HG03066 (cell line): ENCODE measurements at regions not wholly inside any gene's neighbourhood (a gene's known extent, or its start where the extent isn't known, plus 50 kb on each side); places are given as distances from the start of the nearest gene placed in this dataset.
"Not testable (repeated sequence)": the region's sequence is repeated elsewhere in the genome, so short reads cannot be mapped to it uniquely, and the experiment has no call there.

Experiments
- ATAC-seq: cut with Tn5 transposase; IDR thresholded peaks from one replicate; pipeline ENCODE4 v1.9.1; 2021; ENCODE audit warnings: low read depth; ENCODE audit not compliant: unreplicated experiment

DNA sequence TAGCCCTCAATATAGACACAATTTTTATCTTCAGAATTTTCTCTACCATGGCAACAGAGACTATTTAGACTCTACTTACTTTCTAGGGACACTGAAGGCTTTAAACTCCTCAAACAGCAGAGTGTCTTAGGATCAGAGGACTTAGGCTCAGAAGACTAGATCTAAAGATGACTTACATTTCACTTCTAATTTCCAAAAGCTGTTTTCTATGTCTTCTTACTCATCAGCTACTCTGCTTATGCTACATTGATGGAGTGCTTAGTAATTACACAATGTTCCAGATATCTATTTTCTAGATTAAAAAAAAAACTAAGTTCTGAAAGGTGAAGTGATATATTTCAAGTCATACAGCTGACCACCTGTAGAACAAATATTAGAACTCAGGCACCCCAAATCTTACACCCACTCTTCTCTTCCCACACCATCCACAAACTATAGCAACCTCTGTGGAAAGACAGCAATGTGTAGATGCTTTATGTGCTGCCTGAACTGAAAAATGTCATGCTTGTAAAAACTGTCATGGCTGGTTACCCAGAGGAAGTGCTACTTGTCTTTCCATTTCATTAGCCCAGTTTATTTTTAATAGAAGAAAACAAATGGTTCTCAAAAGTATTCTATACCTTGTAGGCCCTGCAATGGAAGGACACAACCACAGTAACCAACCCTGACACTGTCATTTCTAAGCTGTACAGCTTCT, 831.0 kb upstream of the ACVR2A start:
- no peak for ATAC-seq

DNA sequence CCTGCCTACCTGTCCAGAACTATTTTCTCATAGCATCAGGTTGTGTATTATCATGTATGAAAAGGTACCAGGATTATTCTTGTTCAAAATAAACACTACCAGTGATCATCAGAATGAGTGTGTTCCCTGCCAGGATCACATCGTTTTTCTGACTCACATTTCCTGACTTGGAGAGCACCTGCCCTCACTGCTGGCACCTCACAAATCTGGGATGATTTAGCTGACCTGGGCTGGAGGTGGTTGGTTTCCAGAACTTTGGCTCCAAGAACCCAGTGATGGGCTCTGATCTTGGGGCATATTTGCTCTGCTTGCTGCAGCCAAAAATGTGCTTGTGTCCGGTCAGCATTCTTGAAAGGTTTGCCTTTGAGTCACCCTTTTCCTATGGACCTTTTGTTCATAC, 836.3 kb upstream of the ACVR2A start:
- no peak for ATAC-seq

- no peak for ATAC-seq
Measured at GRCh38 chr2:147006736-147007141, 838.1 kb upstream of the ACVR2A start.

DNA sequence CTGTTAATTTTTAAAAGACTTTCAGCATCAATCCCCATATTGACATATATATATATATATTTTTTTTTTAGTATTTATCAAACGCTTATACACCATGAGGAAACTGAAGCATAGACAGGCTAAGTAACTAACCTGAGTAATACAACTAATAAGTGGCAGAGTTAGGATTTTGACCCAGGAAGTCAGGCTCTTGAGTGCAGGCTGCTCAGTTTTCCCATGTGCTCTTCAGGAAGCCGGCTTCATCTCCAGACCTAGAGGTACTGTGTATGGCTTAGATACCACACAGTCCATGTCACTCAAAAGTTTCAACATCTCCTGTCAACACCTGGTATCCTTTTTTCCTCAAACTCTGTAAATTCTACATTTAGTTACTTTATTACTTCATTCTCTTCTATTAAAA, 841.7 kb upstream of the ACVR2A start:
- no peak for ATAC-seq

GRCh38 chr2:147002256-147002655, 842.6 kb upstream of the ACVR2A start:
- no peak for ATAC-seq

- no peak for ATAC-seq
Measured at GRCh38 chr2:147001061-147001460, 843.8 kb upstream of the ACVR2A start.

DNA sequence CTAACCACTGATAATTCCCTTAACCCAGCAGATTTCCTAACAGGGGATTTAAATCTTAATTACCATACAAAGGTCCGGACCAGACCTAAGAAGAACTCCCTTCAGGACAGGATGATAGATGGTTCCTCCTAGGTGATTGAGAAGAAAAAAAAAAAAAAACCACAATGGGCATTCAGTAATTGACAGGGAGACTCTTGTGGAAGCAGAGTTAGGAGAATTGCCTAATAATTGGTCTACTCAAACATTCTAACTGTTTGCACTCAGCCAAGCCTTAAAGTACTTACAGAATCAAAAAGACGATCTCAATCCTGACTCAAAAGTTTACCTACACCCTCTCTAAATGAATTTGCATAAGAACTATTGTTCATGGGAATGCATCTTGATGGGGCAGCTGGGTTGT, 844.7 kb upstream of the ACVR2A start:
- ATAC-seq, result not testable (repeated sequence)

DNA sequence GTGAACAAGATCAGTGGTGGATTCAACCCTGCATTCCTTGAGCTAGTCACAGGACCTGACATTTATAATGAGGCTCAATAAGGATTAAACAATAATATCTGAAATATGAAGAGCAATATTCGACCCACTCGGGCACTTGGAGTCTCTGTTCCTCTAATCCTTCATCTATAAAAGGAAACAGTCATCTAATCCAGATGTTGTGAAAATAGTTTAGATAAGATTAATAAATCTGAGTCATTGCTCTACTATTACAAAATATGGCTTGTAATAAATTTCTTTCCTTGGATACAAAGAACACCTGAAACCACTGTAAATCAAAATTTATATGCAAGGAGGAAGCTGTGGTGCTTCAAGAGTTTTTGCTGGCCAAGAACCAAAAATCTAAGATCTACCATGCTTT, 846.9 kb upstream of the ACVR2A start:
- no peak for ATAC-seq

DNA sequence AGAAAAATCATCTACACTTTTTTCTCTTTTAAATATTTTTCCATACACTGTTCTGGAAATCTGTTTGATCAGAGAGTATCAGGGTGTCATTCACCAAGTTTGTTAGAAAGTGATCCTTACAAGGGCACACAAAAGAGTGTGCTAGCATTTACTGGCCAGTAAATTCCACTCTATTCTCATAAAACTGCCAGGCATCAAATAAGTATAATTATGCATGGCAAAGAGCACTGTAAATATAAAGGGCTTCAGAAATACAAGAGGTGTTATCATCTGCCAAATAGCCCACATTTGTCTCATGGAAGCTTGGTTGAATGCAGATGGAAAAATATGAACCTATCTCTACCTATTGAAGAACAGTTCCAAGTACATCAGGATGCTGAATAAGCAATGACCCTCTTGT, 847.3 kb upstream of the ACVR2A start:
- ATAC-seq, result no peak

- no peak for ATAC-seq
Measured at GRCh38 chr2:146994246-146994645, 850.6 kb upstream of the ACVR2A start.

- no peak for ATAC-seq
Measured at GRCh38 chr2:146992466-146992865, 852.4 kb upstream of the ACVR2A start.

- ATAC-seq, result no peak
Measured at GRCh38 chr2:146992057-146992456, 852.8 kb upstream of the ACVR2A start.

DNA sequence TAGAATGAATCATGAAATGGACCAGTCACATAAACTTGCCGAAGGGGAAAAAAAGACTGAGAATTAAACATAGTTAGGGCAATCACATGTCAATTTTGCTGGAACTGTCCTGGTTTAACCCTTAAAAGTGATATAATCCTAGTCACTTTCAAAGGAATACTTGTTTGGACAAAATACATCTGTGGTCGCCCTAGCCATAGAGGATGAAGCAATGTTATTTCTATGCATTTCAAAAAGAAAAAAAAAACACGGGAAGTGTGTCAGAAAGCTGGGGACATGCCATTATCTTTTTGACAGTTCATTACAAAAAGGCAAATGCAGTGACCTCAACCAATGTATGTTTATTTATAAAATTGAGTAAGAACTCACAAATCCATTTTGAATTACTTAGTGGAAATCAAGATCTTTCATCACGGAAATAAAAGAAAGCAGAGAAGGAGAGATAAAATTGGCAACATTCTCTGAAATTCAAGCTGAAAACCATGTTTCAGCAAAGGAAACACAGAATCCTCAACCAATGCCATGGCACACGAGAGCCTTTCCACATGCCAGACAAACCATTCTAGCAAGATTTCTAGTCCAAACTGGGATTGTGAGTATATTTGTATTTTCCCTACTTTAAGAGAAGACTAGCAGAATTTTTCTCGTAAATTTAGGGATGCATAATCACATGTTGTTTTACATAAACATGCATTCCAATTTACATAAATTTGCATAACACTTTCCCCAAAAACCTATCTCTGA, 854.3 kb upstream of the ACVR2A start:
- no peak for ATAC-seq

GRCh38 chr2:146989741-146990140, 855.1 kb upstream of the ACVR2A start:
- ATAC-seq, result no peak

DNA sequence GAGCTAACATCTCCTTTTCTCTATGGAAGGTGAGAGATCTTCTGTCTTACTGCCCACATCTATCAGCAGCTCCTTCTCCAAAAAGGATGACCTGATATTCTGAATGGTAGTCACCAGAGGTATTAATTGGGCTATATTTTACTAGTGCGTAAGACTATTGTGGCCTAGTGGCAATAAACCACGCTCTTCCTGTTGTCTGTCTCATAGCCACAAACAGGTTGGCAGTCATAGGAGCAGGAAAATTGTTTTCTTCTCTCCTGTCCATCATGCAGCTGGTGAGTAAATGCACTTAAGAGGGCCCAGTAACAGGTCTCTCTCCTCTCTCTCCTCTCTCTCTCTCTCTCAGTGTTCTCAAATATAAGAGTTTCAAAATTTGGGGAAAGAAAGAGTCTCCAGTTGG, 856.8 kb upstream of the ACVR2A start:
- ATAC-seq, result no peak

DNA sequence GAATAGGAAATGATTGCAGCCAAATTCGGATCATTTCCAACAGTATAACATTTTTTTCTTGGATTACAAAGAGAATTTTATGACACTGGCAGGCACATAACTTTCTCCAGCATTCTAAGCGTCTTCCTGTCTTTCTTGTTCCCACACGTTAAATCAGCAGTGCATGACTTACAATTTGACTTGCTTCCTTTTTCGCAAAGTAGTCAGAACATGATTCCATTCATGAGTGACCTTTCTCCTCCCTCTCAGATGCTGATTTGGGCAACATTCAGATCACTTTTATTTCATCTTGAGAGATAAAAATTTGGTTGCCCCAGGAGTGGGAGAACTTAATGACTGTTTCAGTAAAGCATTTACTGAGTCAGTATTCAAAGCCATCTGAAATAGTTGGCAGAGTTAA, 858.7 kb upstream of the ACVR2A start:
- ATAC-seq, result no peak

GRCh38 chr2:146985753-146986152, 859.1 kb upstream of the ACVR2A start:
- no peak for ATAC-seq

- no peak for ATAC-seq
Measured at GRCh38 chr2:146984014-146984413, 860.8 kb upstream of the ACVR2A start.

GRCh38 chr2:146982393-146982846, 862.4 kb upstream of the ACVR2A start:
- no peak for ATAC-seq

DNA sequence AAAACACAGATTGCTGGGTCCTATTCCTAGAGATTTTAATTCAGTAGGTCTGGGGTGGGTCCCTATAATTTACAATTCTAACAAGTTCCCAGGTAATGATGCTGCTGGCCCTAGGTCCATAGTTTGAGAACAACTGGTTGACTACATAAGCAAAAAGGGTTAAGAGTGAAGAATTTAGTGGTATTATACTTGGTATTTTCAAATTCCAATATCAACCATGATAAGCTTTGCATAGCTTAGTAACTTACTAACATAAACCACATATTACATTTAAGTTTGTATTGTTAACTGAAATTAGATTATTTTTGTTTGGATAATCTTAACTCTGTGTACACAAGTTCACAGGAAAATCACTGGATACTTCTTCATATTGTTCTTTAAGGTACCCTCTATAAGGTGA, 862.9 kb upstream of the ACVR2A start:
- ATAC-seq, result no peak

- no peak for ATAC-seq
Measured at GRCh38 chr2:146979746-146980145, 865.1 kb upstream of the ACVR2A start.
